ENCODE measurements at regions not wholly inside any gene's neighbourhood (a gene's known extent, or its start where the extent isn't known, plus 50 kb on each side); places are given as distances from the start of the nearest gene placed in this dataset.
A peak's percentile ranks its signal among the peaks of the same experiment; 100 is the strongest.

- Histone ChIP-seq H3K27me3 (ENCODE audit: control insufficient read depth in 2 of 2, insufficient read depth in 2 of 2, low read length in 2 of 2) (peaks cover 0 to 3% of the 10 kb centered on the region in 2 experiments), H3K9me1 (replicated peaks; ENCODE audit: control insufficient read depth, extremely low read depth, insufficient read depth, low read length) (no peaks in the 10 kb centered on the region), H3K27ac (ENCODE audit: insufficient read depth, low read depth, low read length) (peak overlapping the region; percentile 7), H4K20me1 (replicated peaks; ENCODE audit: control insufficient read depth, extremely low read depth, insufficient read depth, low read length) (no peaks in the 10 kb centered on the region), H3K79me2 (ENCODE audit: control insufficient read depth, insufficient read depth, low read length) (no peaks in the 10 kb centered on the region), H3K36me3 (ENCODE audit: control insufficient read depth in 2 of 2, extremely low read depth in 1 of 2, insufficient read depth in 2 of 2, low read length in 2 of 2) (no peaks in the 10 kb centered on the region), H2AFZ (ENCODE audit: low read depth, low read length) (no peak overlapping the region), H3K4me2 (ENCODE audit: insufficient read depth, low read length) (peak overlapping the region; percentile 11), H3K4me3 (replicated peaks in 1 of 3; ENCODE audit: insufficient read depth in 1 of 3, low read depth in 1 of 3, low read length in 3 of 3) (no peak overlapping the region), H3K4me1 (ENCODE audit: control insufficient read depth, extremely low read depth, insufficient read depth, low read length) (peaks cover 6% of the 10 kb centered on the region), H3K9ac (replicated peaks; ENCODE audit: extremely low read depth, insufficient read depth, low read length) (no peak overlapping the region), H3K9me3 (replicated peaks; ENCODE audit: control insufficient read depth, insufficient read depth, low read length) (no peaks in the 10 kb centered on the region)
- intact Hi-C loops (cut with micrococcal nuclease) (loop anchor here (1.0 kb wide), 1 partner anchor 60 kb away; no protein-coding TSS in a partner anchor), dilution Hi-C loops (cut with MboI; ENCODE audit: extremely low pct_ligation_motif_present, low sequenced_read_pairs) (no loop called here)
- BruUV-seq (replicated peaks): no TSS peak
- FAIRE-seq (peak; percentile 80), DNase-seq (ENCODE audit: low read depth, low spot score) (peak; percentile 79)
- CTCF ChIA-PET: no interaction called here
- TF ChIP-seq POLR2AphosphoS5 (IDR thresholded peaks at IDR 0.05; ENCODE audit: insufficient read depth, low read depth, low read length): peak; percentile 39
- TF ChIP-seq JUN (IDR thresholded peaks at IDR 0.05; ENCODE audit: borderline replicate concordance, insufficient read depth, insufficient read length, low read depth): no peak
- no peak for TF ChIP-seq EZH2 (IDR thresholded peaks at IDR 0.05; ENCODE audit: borderline replicate concordance, low read depth, low read length, severe bottlenecking)
- TF ChIP-seq GATA2 (IDR thresholded peaks at IDR 0.05; ENCODE audit: insufficient read depth, insufficient read length, low read depth, low read length): peak; percentile 92
- peak; percentile 75 for TF ChIP-seq FOS (IDR thresholded peaks at IDR 0.05; ENCODE audit: borderline replicate concordance, insufficient read depth, low read length)
- POLR2A ChIA-PET: interaction anchor here (1.4 kb wide), 1 partner anchor 61 kb away, joined by 5 read pairs; no protein-coding TSS in a partner anchor
Observed at GRCh38 chr6:40936818-40937251, 102.2 kb downstream of the UNC5CL start.

GRCh38 chr6:40933864-40934263 is 105.2 kb downstream of the UNC5CL start:
- Histone ChIP-seq H3K4me2 (ENCODE audit: insufficient read depth, low read length) (no peak overlapping the region), H2AFZ (ENCODE audit: low read depth, low read length) (no peak overlapping the region), H3K9me3 (replicated peaks; ENCODE audit: control insufficient read depth, insufficient read depth, low read length) (no peaks in the 10 kb centered on the region), H3K9me1 (replicated peaks; ENCODE audit: control insufficient read depth, extremely low read depth, insufficient read depth, low read length) (no peaks in the 10 kb centered on the region), H3K36me3 (ENCODE audit: control insufficient read depth in 2 of 2, extremely low read depth in 1 of 2, insufficient read depth in 2 of 2, low read length in 2 of 2) (no peaks in the 10 kb centered on the region), H3K27me3 (ENCODE audit: control insufficient read depth in 2 of 2, insufficient read depth in 2 of 2, low read length in 2 of 2) (no peaks in the 10 kb centered on the region), H4K20me1 (replicated peaks; ENCODE audit: control insufficient read depth, extremely low read depth, insufficient read depth, low read length) (no peaks in the 10 kb centered on the region), H3K27ac (ENCODE audit: insufficient read depth, low read depth, low read length) (no peak overlapping the region), H3K4me1 (ENCODE audit: control insufficient read depth, extremely low read depth, insufficient read depth, low read length) (peaks cover 8% of the 10 kb centered on the region), H3K79me2 (ENCODE audit: control insufficient read depth, insufficient read depth, low read length) (no peaks in the 10 kb centered on the region), H3K9ac (replicated peaks; ENCODE audit: extremely low read depth, insufficient read depth, low read length) (no peak overlapping the region), H3K4me3 (replicated peaks in 1 of 3; ENCODE audit: insufficient read depth in 1 of 3, low read depth in 1 of 3, low read length in 3 of 3) (no peak overlapping the region)
- intact Hi-C loops (cut with micrococcal nuclease): no loop called here
- TF ChIP-seq EZH2 (IDR thresholded peaks at IDR 0.05; ENCODE audit: borderline replicate concordance, low read depth, low read length, severe bottlenecking) (no peak), POLR2AphosphoS5 (IDR thresholded peaks at IDR 0.05; ENCODE audit: insufficient read depth, low read depth, low read length) (no peak), MAX (IDR thresholded peaks at IDR 0.05; ENCODE audit: insufficient read depth, insufficient read length) (no peak), CTCF (IDR thresholded peaks at IDR 0.05; ENCODE audit: extremely low read depth in 1 of 2, insufficient read depth in 1 of 2, low read depth in 1 of 2, low read length in 2 of 2) (no peak), MYC (IDR thresholded peaks at IDR 0.05; ENCODE audit: low read depth, low read length) (no peak), GATA2 (IDR thresholded peaks at IDR 0.05; ENCODE audit: insufficient read depth, insufficient read length, low read depth, low read length) (no peak), FOS (IDR thresholded peaks at IDR 0.05; ENCODE audit: borderline replicate concordance, insufficient read depth, low read length) (no peak), JUN (IDR thresholded peaks at IDR 0.05; ENCODE audit: borderline replicate concordance, insufficient read depth, insufficient read length, low read depth) (no peak), POLR2A (IDR thresholded peaks at IDR 0.05; ENCODE audit: low read depth, low read length) (no peak)
- POLR2A ChIA-PET: no interaction called here
- no TSS peak for BruUV-seq (replicated peaks)
- dilution Hi-C loops (cut with MboI; ENCODE audit: extremely low pct_ligation_motif_present, low sequenced_read_pairs): no loop called here
- FAIRE-seq (no peak), DNase-seq (ENCODE audit: low read depth, low spot score) (no peak)
- CTCF ChIA-PET: no interaction called here
